LNCAP (cell line): ENCODE measurements at regions not wholly inside any gene's neighbourhood (a gene's known extent, or its start where the extent isn't known, plus 50 kb on each side); places are given as distances from the start of the nearest gene placed in this dataset.

ENCODE experiments used
- CTCF ChIP-seq: fragments of 450-650 bp; IDR thresholded peaks from 2 replicates; pipeline ENCODE4 v1.5.1; 2017; ENCODE audit warnings: mild to moderate bottlenecking

GRCh38 chr3:89889386-89889785, 782.0 kb downstream of the EPHA3 start:
- TF ChIP-seq CTCF = no peak

- TF ChIP-seq CTCF = no peak
Measured at GRCh38 chr3:89908711-89909213, 801.3 kb downstream of the EPHA3 start.

DNA sequence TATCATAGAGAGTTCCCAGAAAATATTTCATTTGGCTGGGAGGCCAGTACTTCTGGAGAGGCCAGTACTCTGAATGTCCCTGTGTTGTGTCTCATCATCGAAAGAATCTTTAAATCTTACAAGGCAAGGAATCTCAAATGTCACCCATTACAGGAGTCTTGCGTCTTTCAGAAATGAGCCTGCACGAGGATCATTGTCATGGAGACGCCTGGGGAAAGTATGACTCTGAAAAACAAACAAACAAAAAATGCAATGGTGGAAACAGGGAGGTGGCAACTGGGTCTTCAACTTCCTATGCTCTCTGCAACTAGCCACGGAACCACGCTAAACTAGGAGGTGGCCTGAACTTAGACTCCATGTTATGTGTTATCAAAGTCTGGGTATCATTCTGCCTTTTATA, 804.6 kb downstream of the EPHA3 start:
- TF ChIP-seq CTCF = no peak

GRCh38 chr3:89923921-89924610, 816.6 kb downstream of the EPHA3 start:
- TF ChIP-seq CTCF = no peak

- TF ChIP-seq CTCF = no peak
Measured at GRCh38 chr3:89925976-89926375, 818.6 kb downstream of the EPHA3 start.

- TF ChIP-seq CTCF = no peak
Measured at GRCh38 chr3:89932882-89933281, 825.5 kb downstream of the EPHA3 start.

GRCh38 chr3:89946884-89947283, 839.5 kb downstream of the EPHA3 start:
- TF ChIP-seq CTCF = no peak
